Type B pancreatic cell (in vitro differentiated cells): ENCODE measurements at regions not wholly inside any gene's neighbourhood (a gene's known extent, or its start where the extent isn't known, plus 50 kb on each side); places are given as distances from the start of the nearest gene placed in this dataset.

ENCODE experiments used
- DNase-seq: peaks from one replicate; pipeline ENCODE4 v3.0.0; 2021; ENCODE audit warnings: mixed read lengths; ENCODE audit not compliant: unreplicated experiment; ENCODE audit errors: extremely low spot score
- H3K27ac Mint-ChIP-seq: 2 replicates; pipeline ENCODE4 v1.8.0; 2021; ENCODE audit warnings: mild to moderate bottlenecking, mixed read lengths
- H3K27me3 Mint-ChIP-seq: 2 replicates; pipeline ENCODE4 v1.8.0; 2021; ENCODE audit warnings: mixed read lengths
- H3K36me3 Mint-ChIP-seq: 2 replicates; pipeline ENCODE4 v1.8.0; 2021; ENCODE audit warnings: mixed read lengths
- H3K4me1 Mint-ChIP-seq: one replicate; pipeline ENCODE4 v1.8.0; 2021; ENCODE audit warnings: mixed read lengths; ENCODE audit not compliant: unreplicated experiment
- H3K4me3 Mint-ChIP-seq: 2 replicates; pipeline ENCODE4 v1.8.0; 2021; ENCODE audit warnings: mild to moderate bottlenecking, mixed read lengths
- H3K9me3 Mint-ChIP-seq: 2 replicates; pipeline ENCODE4 v1.8.0; 2021; ENCODE audit warnings: mixed read lengths
- TF ChIP-seq, protein P1 (sequence below): fragments of 200-600 bp; sonication (generic); conservative IDR thresholded peaks from 2 replicates; pipeline ENCODE4 v1.5.0; 2021; ENCODE audit warnings: antibody characterized with exemption, mild to moderate bottlenecking

GRCh38 chr20:4585758-4586157, 100.5 kb upstream of the PRNP start:
- no peak for DNase-seq
- TF ChIP-seq, protein P1, sequence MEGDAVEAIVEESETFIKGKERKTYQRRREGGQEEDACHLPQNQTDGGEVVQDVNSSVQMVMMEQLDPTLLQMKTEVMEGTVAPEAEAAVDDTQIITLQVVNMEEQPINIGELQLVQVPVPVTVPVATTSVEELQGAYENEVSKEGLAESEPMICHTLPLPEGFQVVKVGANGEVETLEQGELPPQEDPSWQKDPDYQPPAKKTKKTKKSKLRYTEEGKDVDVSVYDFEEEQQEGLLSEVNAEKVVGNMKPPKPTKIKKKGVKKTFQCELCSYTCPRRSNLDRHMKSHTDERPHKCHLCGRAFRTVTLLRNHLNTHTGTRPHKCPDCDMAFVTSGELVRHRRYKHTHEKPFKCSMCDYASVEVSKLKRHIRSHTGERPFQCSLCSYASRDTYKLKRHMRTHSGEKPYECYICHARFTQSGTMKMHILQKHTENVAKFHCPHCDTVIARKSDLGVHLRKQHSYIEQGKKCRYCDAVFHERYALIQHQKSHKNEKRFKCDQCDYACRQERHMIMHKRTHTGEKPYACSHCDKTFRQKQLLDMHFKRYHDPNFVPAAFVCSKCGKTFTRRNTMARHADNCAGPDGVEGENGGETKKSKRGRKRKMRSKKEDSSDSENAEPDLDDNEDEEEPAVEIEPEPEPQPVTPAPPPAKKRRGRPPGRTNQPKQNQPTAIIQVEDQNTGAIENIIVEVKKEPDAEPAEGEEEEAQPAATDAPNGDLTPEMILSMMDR: no peak
- no peaks in the 10 kb centered on the region for H3K4me1 Mint-ChIP-seq
- peaks cover 30% of the 10 kb centered on the region for H3K27me3 Mint-ChIP-seq
- H3K36me3 Mint-ChIP-seq: no peaks in the 10 kb centered on the region
- H3K9me3 Mint-ChIP-seq: no peaks in the 10 kb centered on the region
- H3K4me3 Mint-ChIP-seq: no peak overlapping the region
- H3K27ac Mint-ChIP-seq: no peak overlapping the region

GRCh38 chr20:4585104-4585753, 101.0 kb upstream of the PRNP start:
- H3K27me3 Mint-ChIP-seq: peaks cover 30% of the 10 kb centered on the region
- no peak overlapping the region for H3K27ac Mint-ChIP-seq
- H3K4me3 Mint-ChIP-seq: no peak overlapping the region
- TF ChIP-seq, protein P1: no peak
- H3K4me1 Mint-ChIP-seq: no peaks in the 10 kb centered on the region
- H3K36me3 Mint-ChIP-seq: no peaks in the 10 kb centered on the region
- DNase-seq: no peak
- no peaks in the 10 kb centered on the region for H3K9me3 Mint-ChIP-seq

- H3K27ac Mint-ChIP-seq: no peak overlapping the region
- DNase-seq: no peak
- H3K36me3 Mint-ChIP-seq: no peaks in the 10 kb centered on the region
- H3K4me3 Mint-ChIP-seq: no peak overlapping the region
- TF ChIP-seq, protein P1: no peak
- peaks cover 30% of the 10 kb centered on the region for H3K27me3 Mint-ChIP-seq
- H3K9me3 Mint-ChIP-seq: no peaks in the 10 kb centered on the region
- no peaks in the 10 kb centered on the region for H3K4me1 Mint-ChIP-seq
These were observed 101.7 kb upstream of the PRNP start for GRCh38 chr20:4584510-4584909.

- H3K27ac Mint-ChIP-seq: no peak overlapping the region
- no peaks in the 10 kb centered on the region for H3K4me1 Mint-ChIP-seq
- DNase-seq: no peak
- H3K27me3 Mint-ChIP-seq: peaks cover 42% of the 10 kb centered on the region
- TF ChIP-seq, protein P1: no peak
- H3K4me3 Mint-ChIP-seq: no peak overlapping the region
- no peaks in the 10 kb centered on the region for H3K36me3 Mint-ChIP-seq
- H3K9me3 Mint-ChIP-seq: no peaks in the 10 kb centered on the region
These were observed 104.4 kb upstream of the PRNP start for GRCh38 chr20:4581838-4582237.

DNA sequence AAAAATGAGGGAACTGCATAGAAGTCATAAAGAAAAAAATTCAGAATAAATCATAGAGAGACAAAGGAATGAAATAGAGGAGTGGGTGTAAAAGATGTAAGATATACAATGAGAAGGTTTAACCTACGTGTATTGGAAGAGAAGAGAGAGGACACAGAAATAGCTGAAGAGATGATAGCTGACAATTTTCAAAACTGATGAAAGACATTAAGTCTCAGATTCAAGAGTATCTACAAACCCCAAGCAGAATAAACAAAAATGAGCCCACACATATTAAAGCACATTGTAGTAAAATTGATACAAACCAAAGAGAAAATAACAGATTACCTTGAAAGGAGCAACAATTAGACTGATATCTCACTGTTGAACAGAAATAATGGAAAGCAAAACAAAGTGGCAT, 107.9 kb upstream of the PRNP start:
- TF ChIP-seq, protein P1: no peak
- no peak for DNase-seq
- H3K4me1 Mint-ChIP-seq: peaks cover 3% of the 10 kb centered on the region
- H3K27me3 Mint-ChIP-seq: peaks cover 44% of the 10 kb centered on the region
- no peak overlapping the region for H3K4me3 Mint-ChIP-seq
- H3K9me3 Mint-ChIP-seq: no peaks in the 10 kb centered on the region
- no peaks in the 10 kb centered on the region for H3K36me3 Mint-ChIP-seq
- no peak overlapping the region for H3K27ac Mint-ChIP-seq

- no peaks in the 10 kb centered on the region for H3K36me3 Mint-ChIP-seq
- H3K27me3 Mint-ChIP-seq: peaks cover 50% of the 10 kb centered on the region
- DNase-seq: no peak
- no peak overlapping the region for H3K27ac Mint-ChIP-seq
- no peaks in the 10 kb centered on the region for H3K9me3 Mint-ChIP-seq
- no peak overlapping the region for H3K4me3 Mint-ChIP-seq
- TF ChIP-seq, protein P1: no peak
- peaks cover 3% of the 10 kb centered on the region for H3K4me1 Mint-ChIP-seq
These were observed 111.9 kb upstream of the PRNP start for GRCh38 chr20:4574356-4574690.
